ENCODE measurements at regions not wholly inside any gene's neighbourhood (a gene's known extent, or its start where the extent isn't known, plus 50 kb on each side); places are given as distances from the start of the nearest gene placed in this dataset.
"Not testable (repeated sequence)": the region's sequence is repeated elsewhere in the genome, so short reads cannot be mapped to it uniquely, and the experiment has no call there.

DNA sequence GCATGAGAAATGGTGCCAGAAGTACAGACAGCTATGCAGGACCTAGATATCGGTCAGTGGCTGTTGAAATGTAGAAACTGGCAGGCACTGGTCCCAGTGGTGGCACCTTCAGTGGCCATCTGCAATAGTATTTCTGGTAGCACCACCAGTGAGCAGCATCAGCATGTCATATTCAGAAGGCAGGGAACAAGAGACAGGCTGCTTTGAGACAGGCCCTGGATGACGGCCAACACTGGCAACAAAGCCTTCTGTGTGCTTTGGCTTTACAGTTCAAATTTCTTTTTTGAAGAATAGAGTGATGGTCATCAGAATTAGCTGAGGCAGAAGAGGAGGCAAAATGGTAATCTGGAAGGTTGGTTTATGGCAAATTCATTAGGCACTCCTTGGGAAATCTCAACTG lies 273.4 kb upstream of the SLC16A7 start:
- no peak overlapping the region for H3K4me3 ChIP-seq (ENCODE audit: low read depth, low read length)
- TF ChIP-seq, protein P1, sequence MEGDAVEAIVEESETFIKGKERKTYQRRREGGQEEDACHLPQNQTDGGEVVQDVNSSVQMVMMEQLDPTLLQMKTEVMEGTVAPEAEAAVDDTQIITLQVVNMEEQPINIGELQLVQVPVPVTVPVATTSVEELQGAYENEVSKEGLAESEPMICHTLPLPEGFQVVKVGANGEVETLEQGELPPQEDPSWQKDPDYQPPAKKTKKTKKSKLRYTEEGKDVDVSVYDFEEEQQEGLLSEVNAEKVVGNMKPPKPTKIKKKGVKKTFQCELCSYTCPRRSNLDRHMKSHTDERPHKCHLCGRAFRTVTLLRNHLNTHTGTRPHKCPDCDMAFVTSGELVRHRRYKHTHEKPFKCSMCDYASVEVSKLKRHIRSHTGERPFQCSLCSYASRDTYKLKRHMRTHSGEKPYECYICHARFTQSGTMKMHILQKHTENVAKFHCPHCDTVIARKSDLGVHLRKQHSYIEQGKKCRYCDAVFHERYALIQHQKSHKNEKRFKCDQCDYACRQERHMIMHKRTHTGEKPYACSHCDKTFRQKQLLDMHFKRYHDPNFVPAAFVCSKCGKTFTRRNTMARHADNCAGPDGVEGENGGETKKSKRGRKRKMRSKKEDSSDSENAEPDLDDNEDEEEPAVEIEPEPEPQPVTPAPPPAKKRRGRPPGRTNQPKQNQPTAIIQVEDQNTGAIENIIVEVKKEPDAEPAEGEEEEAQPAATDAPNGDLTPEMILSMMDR (IDR thresholded peaks at IDR 0.05; ENCODE audit: borderline replicate concordance, insufficient read depth, low read depth, low read length) = no peak

DNA sequence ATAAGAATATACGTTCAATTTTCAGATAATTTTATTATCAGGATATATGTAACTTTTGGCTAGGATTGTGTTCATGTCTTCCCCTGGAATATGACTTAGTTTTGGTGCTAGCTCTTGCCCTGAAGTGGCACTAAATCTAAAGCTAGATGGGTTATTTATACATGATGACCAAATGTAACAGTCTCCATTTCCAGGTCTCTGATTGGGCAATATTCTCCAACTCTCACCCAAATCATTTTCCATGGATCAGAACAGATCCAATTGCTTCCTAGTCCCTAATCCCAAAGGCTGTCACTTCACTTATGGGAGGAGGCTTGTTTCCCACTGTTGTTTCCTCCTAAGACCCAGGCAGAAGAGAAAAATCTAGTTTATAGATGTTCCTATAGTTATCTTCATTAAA lies 274.6 kb upstream of the SLC16A7 start:
- H3K4me3 ChIP-seq (ENCODE audit: low read depth, low read length) = no peak overlapping the region
- TF ChIP-seq, protein P1 (IDR thresholded peaks at IDR 0.05; ENCODE audit: borderline replicate concordance, insufficient read depth, low read depth, low read length) = no peak

DNA sequence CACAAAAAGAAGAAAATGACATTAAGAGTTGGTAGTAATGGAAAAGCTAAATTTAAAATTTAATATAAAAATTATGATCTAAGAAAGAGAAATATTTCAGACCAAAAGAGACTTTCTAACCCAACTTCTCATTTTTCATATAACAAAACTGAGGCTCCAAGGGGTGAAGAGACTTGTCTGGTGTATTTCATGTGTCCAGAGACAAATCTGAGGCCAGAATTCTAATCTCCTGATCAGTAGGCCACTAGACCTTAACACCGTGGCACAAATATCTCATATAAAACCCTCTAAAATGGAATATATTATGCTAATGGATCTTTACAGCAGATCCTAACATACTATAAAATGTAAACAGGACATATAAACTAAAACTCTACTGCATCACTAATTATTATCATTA lies 275.7 kb upstream of the SLC16A7 start:
- H3K4me3 ChIP-seq (ENCODE audit: low read depth, low read length) = no peak overlapping the region
- TF ChIP-seq, protein P1 (IDR thresholded peaks at IDR 0.05; ENCODE audit: borderline replicate concordance, insufficient read depth, low read depth, low read length) = no peak

DNA sequence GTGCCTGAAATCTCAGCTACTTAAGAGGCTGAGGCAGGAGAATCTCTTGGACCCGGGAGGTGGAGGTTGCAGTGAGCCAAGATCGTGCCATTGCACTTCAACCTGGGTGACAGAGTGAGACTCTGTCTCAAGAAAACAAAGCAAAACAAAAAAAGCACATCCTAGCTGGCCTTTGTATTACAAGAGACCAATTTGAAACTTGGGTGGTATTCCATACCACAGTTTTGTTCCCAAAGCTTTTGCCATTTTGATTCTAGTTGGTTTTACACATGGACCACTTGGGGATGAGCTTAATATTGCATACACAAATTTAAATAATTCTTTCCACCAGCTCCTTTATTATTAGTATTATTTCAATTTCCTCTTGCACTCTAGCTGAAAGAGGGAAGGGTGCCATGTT lies 276.9 kb upstream of the SLC16A7 start:
- TF ChIP-seq, protein P1 (IDR thresholded peaks at IDR 0.05; ENCODE audit: borderline replicate concordance, insufficient read depth, low read depth, low read length) = no peak
- no peak overlapping the region for H3K4me3 ChIP-seq (ENCODE audit: low read depth, low read length)

DNA sequence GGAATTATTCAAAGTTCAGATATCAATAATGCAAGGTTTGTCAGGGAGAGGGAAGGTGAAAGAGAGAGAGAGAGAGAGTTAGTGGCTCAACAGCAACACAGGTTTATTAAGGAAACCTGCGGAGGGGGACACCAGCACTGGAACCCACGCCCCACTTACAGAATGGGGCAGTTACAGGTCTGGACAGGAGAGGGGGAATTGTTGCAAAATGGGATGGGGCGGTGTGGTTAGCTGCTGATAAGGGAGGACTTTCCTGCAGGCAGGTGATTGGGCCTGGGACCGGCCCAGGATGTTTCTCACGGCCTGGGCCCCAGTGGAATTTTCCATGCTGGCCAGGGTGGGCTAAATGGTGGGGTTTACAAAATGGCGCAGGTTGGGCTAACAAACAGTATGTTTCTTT lies 278.2 kb upstream of the SLC16A7 start:
- no peak overlapping the region for H3K4me3 ChIP-seq (ENCODE audit: low read depth, low read length)
- TF ChIP-seq, protein P1 (IDR thresholded peaks at IDR 0.05; ENCODE audit: borderline replicate concordance, insufficient read depth, low read depth, low read length) = no peak

DNA sequence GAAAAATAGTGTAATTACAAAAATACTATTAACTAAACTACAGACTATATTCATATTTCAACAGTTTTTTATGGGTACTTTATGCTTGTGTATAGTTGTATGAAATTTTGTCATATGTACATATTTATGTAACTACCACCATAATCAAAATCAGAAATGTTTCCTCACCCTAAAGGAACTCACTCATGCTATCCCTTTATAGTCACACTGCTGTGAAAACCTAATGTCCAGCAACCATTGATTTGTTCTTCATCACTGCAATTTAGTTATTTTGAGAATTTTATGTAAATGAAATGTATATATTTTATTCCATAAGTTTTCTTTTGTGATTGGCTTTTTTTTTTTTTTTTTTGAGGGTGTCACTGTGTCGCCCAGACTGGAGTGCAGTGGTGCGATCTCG lies 278.9 kb upstream of the SLC16A7 start:
- TF ChIP-seq, protein P1 (IDR thresholded peaks at IDR 0.05; ENCODE audit: borderline replicate concordance, insufficient read depth, low read depth, low read length) = no peak
- H3K4me3 ChIP-seq (ENCODE audit: low read depth, low read length) = no peak overlapping the region

DNA sequence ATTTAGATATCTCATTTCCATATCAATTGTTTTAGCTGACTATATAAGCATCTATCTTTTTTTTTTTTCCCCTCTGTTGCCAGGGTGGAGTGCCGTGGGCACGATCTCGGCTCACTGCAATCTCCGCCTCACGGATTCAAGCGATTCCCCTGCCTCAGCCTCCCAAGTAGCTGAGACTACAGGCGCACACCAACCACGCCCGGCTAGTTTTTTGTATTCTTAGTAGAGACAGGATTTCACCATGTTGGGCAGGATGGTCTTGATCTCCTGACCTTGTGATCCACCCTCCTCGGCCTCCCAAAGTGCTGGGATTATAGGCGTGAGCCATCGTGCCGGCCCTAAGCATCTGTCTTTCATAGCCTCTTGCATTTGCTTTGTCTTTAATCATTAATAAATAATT lies 279.5 kb upstream of the SLC16A7 start:
- not testable (repeated sequence) for H3K4me3 ChIP-seq (ENCODE audit: low read depth, low read length)

DNA sequence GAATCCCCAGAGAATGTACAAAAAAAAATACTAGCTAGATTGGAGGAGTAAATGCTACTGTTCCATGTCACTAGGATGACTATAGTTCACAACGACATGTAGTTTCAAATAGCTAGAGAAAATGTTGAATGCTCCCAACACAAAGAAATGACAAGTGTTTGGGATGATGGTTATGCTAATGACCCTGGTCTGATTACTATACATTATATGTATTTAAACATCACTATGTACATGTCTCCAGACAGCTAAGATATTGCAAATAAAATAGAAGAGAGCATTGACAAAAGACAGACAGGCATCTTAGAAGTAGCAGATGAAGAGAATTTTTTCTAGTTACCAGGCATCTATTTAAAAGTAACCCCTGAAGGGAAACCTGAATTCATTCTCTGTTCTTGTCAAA lies 281.6 kb upstream of the SLC16A7 start:
- TF ChIP-seq, protein P1 (IDR thresholded peaks at IDR 0.05; ENCODE audit: borderline replicate concordance, insufficient read depth, low read depth, low read length) = no peak
- no peak overlapping the region for H3K4me3 ChIP-seq (ENCODE audit: low read depth, low read length)
